GM12874 (cell line): ENCODE measurements at regions not wholly inside any gene's neighbourhood (a gene's known extent, or its start where the extent isn't known, plus 50 kb on each side); places are given as distances from the start of the nearest gene placed in this dataset.

ENCODE experiments used
- CTCF ChIP-seq: IDR thresholded peaks from 2 replicates; pipeline ENCODE4 v1.5.1; 2011; ENCODE audit warnings: low read depth, mild to moderate bottlenecking, control low read depth, low read length, moderate library complexity; ENCODE audit not compliant: insufficient read depth

- no peak for TF ChIP-seq CTCF
Measured at GRCh38 chr11:43074810-43075209, 237.0 kb upstream of the API5 start.

GRCh38 chr11:43101113-43101512, 210.7 kb upstream of the API5 start:
- no peak for TF ChIP-seq CTCF

- no peak for TF ChIP-seq CTCF
Measured at GRCh38 chr11:43116071-43116470, 195.7 kb upstream of the API5 start.

GRCh38 chr11:43119275-43119970, 192.4 kb upstream of the API5 start:
- TF ChIP-seq CTCF: 0 out of 2 replicates have a peak, but pooled peaks have one; percentile 13

- TF ChIP-seq CTCF: no peak
Measured at GRCh38 chr11:43122546-43122945, 189.2 kb upstream of the API5 start.

- no peak for TF ChIP-seq CTCF
Measured at GRCh38 chr11:43123443-43123842, 188.4 kb upstream of the API5 start.

- no peak for TF ChIP-seq CTCF
Measured at GRCh38 chr11:43124272-43124935, 187.4 kb upstream of the API5 start.
